HEK293T (cell line): ENCODE measurements at regions not wholly inside any gene's neighbourhood (a gene's known extent, or its start where the extent isn't known, plus 50 kb on each side); places are given as distances from the start of the nearest gene placed in this dataset.

Source experiments
- ARNT ChIP-seq: fragments of 450-650 bp; IDR thresholded peaks from 2 replicates; pipeline ENCODE4 v1.6.1; 2017; ENCODE audit warnings: mild to moderate bottlenecking
- ELF4 ChIP-seq: fragments of 450-650 bp; IDR thresholded peaks from 2 replicates; pipeline ENCODE4 v1.6.1; 2017; ENCODE audit warnings: antibody characterized with exemption
- FOXA1 ChIP-seq: fragments of 450-650 bp; IDR thresholded peaks from 2 replicates; pipeline ENCODE4 v1.6.1; 2016; ENCODE audit warnings: mild to moderate bottlenecking
- FOXK2 ChIP-seq: fragments of 450-650 bp; IDR thresholded peaks from 2 replicates; pipeline ENCODE4 v1.6.1; 2016; ENCODE audit warnings: mild to moderate bottlenecking
- FOXM1 ChIP-seq: fragments of 450-650 bp; IDR thresholded peaks from 2 replicates; pipeline ENCODE4 v1.6.1; 2017; ENCODE audit warnings: mild to moderate bottlenecking, borderline replicate concordance
- L3MBTL2 ChIP-seq: fragments of 450-650 bp; conservative IDR thresholded peaks from 2 replicates; pipeline ENCODE4 v1.6.1; 2016; ENCODE audit warnings: mild to moderate bottlenecking
- LEF1 ChIP-seq: fragments of 450-650 bp; IDR thresholded peaks from 2 replicates; pipeline ENCODE4 v1.6.1; 2017; ENCODE audit warnings: mild to moderate bottlenecking, borderline replicate concordance
- NFRKB ChIP-seq: fragments of 450-650 bp; IDR thresholded peaks from 2 replicates; pipeline ENCODE4 v1.6.1; 2016; ENCODE audit warnings: mild to moderate bottlenecking, moderate library complexity
- SP1 ChIP-seq: fragments of 450-650 bp; IDR thresholded peaks from 2 replicates; pipeline ENCODE4 v1.6.1; 2017
- SUZ12 ChIP-seq: fragments of 450-650 bp; IDR thresholded peaks from 2 replicates; pipeline ENCODE4 v1.6.1; 2016; ENCODE audit warnings: mild to moderate bottlenecking
- TARDBP ChIP-seq: fragments of 450-650 bp; IDR thresholded peaks from 2 replicates; pipeline ENCODE4 v1.6.1; 2016
- ZNF384 ChIP-seq: fragments of 450-650 bp; IDR thresholded peaks from 2 replicates; pipeline ENCODE4 v1.6.1; 2016

- TF ChIP-seq LEF1 (no peak), FOXA1 (no peak), ELF4 (no peak), FOXM1 (no peak), TARDBP (no peak), SP1 (no peak), L3MBTL2 (no peak), NFRKB (no peak), FOXK2 (no peak), ARNT (no peak), SUZ12 (no peak), ZNF384 (no peak)
Measured at GRCh38 chr12:66060163-66060907, 70.2 kb downstream of the LLPH start.
